SK-N-MC (cell line): ENCODE measurements at regions not wholly inside any gene's neighbourhood (a gene's known extent, or its start where the extent isn't known, plus 50 kb on each side); places are given as distances from the start of the nearest gene placed in this dataset.

Experiments used
- EZH2 ChIP-seq: fragments of 200-600 bp; sonication (generic); IDR thresholded peaks from one replicate; pipeline ENCODE4 v1.6.1; 2017; ENCODE audit warnings: antibody characterized with exemption
- POLR2AphosphoS5 ChIP-seq: IDR thresholded peaks from 2 replicates; pipeline ENCODE4 v1.6.1; 2012; ENCODE audit warnings: mild to moderate bottlenecking, low read depth, low read length, borderline replicate concordance

DNA sequence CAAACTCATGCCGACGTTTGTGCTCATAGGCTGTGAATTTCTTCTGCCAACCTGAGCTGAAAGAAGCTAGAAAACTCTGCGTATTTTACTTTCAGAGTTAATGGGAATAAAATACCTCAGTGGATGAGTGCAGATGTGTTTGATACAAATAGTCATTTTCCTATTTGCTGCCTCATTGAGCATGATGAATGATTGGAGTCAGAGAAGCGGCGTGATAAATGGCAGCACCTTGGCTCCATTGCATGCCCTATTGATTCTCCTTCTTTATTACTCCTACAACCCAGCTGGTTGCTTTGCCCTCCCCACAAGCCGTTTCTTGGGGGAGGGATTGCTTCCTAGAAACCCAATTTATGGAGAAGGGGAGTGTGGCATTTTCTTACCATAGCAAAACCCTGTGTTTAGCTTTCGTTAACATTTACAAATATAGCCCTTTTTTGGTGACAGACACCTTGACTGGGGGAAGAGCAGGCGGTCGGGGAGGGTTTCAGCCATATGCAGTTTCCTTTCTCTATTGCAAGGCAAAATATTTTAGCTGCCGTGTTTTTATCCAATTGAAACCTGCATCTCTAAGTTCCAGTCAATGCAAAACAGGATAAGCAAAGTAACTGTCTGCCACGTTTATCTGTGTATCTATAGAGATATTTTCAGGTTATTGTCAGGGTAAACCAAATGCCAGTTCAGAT lies 93.1 kb upstream of the TBCA start:
- TF ChIP-seq EZH2, result no peak
- no peak for TF ChIP-seq POLR2AphosphoS5
